ENCODE measurements at regions not wholly inside any gene's neighbourhood (a gene's known extent, or its start where the extent isn't known, plus 50 kb on each side); places are given as distances from the start of the nearest gene placed in this dataset.
"Not testable (repeated sequence)": the region's sequence is repeated elsewhere in the genome, so short reads cannot be mapped to it uniquely, and the experiment has no call there.

DNA sequence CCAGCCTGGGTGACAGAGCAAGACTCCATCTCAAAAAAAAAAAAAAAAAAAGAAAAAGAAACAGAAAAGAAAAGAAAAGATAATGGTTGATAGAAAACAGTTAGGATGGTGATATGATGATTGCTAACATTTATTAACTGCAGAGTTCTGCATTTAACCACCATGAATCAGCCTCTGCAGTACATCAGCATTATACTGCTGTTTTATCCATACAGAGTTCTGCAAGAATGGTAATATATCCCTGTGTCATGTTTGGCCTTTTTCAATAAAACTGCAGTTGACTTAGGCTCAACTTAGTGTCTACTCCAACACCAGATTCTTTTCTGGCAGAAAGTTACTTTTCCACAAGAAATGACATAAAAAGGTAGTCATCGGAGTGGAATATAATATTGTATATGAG lies 62.6 kb downstream of the DUSP6 start:
- DNase-seq (ENCODE audit: insufficient read length) (no peak), FAIRE-seq (no peak)
- no peak for TF ChIP-seq POLR2A (IDR thresholded peaks at IDR 0.05; ENCODE audit: low read depth, low read length)
- no peak for TF ChIP-seq TAF1 (IDR thresholded peaks at IDR 0.05; ENCODE audit: borderline replicate concordance, low read depth, low read length)
- TF ChIP-seq POLR2AphosphoS5 (IDR thresholded peaks at IDR 0.05; ENCODE audit: low read depth, low read length) = no peak

DNA sequence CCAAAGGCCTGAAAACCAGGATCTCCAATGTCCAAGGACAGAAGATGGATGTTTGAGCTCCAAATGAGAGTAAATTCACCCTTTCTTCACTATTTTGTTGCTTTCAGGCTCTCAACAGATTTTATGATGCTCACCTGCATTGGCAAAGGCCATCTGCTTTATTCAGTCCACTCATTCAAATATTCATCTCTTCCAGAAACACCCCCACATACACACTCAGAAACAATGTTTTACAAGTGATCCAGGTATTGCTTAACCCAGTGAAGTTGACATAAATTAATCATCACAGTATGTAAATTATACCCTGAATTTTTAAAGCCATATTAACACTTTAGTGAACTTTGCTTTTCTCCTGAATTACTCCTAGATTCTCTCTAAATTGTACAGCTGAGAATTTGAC lies 63.3 kb downstream of the DUSP6 start:
- DNase-seq (ENCODE audit: insufficient read length) = no peak
- no peak for FAIRE-seq
- no peak for TF ChIP-seq POLR2A (IDR thresholded peaks at IDR 0.05; ENCODE audit: low read depth, low read length)

DNA sequence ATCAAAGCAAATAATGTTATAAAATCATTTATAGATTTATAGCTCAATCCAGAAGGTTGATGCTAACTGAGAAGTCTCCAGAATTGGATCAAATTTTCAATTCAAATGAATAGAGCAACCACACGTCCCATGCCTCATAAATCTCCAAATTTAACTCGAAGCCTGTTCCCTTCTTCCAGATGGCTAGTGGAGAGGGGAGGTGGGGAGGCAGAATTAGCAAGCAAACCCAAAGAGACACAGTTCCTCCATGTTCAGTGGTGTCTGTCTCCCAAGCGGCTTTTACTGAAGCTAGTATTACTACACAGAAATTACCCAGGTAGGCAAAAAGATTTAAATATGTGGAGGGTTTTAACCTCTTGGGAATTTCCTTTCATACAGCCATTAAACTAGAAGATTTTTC lies 65.8 kb downstream of the DUSP6 start:
- no peak for TF ChIP-seq POLR2AphosphoS5 (IDR thresholded peaks at IDR 0.05; ENCODE audit: low read depth, low read length)
- no peak for TF ChIP-seq TAF1 (IDR thresholded peaks at IDR 0.05; ENCODE audit: borderline replicate concordance, low read depth, low read length)
- no peak for TF ChIP-seq POLR2A (IDR thresholded peaks at IDR 0.05; ENCODE audit: low read depth, low read length)
- FAIRE-seq (no peak), DNase-seq (ENCODE audit: insufficient read length) (no peak)

DNA sequence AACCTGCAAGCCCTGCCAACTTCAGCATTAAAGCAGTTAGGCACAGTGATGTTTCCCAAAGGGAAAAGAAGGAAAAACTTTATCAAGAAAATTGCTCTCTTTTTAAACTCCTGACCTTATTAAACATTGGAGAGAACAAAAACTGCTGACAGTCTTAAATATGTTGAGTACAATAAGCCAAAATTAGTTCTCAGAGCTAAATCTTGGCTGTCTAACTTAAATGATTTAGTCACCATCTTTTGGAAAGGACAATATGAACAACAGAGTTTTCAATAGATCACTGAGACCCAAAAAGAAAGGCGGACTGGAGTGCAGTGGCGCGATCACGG lies 70.8 kb downstream of the DUSP6 start:
- FAIRE-seq (no peak), DNase-seq (ENCODE audit: insufficient read length) (no peak)
- no peak for TF ChIP-seq POLR2A (IDR thresholded peaks at IDR 0.05; ENCODE audit: low read depth, low read length)
- no peak for TF ChIP-seq POLR2AphosphoS5 (IDR thresholded peaks at IDR 0.05; ENCODE audit: low read depth, low read length)
- no peak for TF ChIP-seq TAF1 (IDR thresholded peaks at IDR 0.05; ENCODE audit: borderline replicate concordance, low read depth, low read length)

DNA sequence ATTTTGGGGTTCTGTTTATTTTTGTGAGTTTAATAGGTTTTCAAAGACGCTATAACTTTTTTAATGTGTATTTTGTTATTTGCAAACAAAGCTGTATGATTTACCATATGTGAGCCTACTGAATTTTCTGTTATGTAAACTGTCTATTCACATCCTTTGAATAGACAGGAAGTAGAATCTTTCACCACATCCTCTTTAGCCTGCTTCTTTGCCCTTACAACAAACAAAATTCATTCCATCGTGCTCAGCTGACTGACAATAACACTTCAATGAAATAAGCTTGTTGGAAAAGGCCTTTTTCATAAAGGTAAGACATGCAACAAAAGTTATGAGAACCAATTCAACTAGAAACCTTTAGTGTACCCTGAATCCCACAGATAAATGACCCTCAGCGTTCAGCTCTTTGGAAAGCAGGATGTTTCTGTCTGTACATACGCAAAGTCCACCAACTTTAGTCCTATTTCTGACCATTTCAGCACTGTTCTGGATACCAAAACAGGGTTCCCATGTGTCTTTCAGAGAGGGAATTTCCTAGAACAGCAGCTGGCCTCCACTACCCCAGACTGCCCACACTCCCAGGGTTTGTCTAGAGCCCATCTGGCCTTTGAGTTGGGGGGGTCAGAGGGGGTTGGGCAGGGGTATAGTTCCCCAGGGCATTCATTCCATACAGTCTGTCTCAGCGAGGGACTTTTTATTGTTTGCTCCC lies 71.3 kb downstream of the DUSP6 start:
- no peak for FAIRE-seq
- TF ChIP-seq TAF1 (IDR thresholded peaks at IDR 0.05; ENCODE audit: borderline replicate concordance, low read depth, low read length) (no peak), POLR2A (IDR thresholded peaks at IDR 0.05; ENCODE audit: low read depth, low read length) (no peak), POLR2AphosphoS5 (IDR thresholded peaks at IDR 0.05; ENCODE audit: low read depth, low read length) (no peak)
- DNase-seq (ENCODE audit: insufficient read length) = no peak

DNA sequence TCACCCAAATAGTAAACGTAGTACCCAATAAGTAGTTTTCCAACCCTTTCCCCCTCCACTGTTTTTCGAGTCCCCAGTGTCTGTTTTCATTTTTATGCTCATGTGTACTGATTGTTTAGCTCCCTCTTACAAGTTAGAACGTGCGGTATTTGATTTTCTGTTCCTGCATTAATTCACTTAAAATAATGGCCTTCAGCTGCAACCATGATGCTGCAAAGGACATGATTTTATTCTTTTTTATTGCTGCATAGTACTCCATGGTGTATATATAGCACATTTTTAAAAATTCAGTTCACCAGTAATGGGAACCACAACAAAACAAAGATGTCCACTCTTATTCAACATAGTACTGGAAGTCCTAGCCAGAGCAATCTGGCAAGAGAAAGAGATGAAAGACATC lies 72.8 kb downstream of the DUSP6 start:
- FAIRE-seq (no peak), DNase-seq (ENCODE audit: insufficient read length) (no peak)
- no peak for TF ChIP-seq TAF1 (IDR thresholded peaks at IDR 0.05; ENCODE audit: borderline replicate concordance, low read depth, low read length)

DNA sequence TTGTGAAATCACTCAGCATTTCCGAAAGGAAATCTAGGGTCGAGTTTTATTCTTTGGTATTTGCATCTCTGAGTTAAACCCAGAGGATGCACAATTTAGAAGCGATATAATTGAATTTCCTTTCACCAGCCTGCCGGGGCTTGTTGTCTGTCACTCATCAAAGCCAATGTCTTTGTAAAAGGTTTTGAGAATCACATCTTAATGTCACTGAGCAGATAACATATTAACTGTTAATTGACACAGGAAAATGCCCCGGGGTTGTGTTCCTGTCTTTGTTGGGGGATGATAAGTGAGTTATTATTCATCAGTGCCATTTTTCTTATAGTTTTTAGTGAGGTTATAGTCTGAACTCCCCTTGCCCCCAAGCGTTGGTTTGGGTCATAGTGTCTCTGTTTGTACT lies 73.4 kb downstream of the DUSP6 start:
- DNase-seq (ENCODE audit: insufficient read length) (no peak), FAIRE-seq (no peak)

DNA sequence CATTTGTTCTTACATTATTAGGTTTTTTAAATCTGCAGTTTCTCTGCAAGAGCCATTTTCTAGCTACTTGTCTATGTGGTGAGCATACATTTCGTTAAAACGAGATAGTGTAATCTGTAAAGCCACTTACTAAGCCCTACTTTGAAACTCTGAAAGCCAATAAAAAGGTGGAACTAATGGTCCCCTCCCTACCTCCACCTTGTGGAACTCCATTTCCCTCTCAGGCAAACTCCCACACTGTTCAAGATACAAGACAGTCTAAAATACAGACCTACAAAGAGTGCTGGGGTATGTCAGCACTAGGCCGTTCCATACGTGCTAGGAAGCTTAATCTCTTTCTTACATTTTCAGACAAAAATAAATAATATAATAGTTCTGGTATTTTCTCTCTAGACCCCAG lies 74.1 kb downstream of the DUSP6 start:
- FAIRE-seq = no peak
- TF ChIP-seq POLR2A (IDR thresholded peaks at IDR 0.05; ENCODE audit: low read depth, low read length) (no peak), TAF1 (IDR thresholded peaks at IDR 0.05; ENCODE audit: borderline replicate concordance, low read depth, low read length) (no peak), POLR2AphosphoS5 (IDR thresholded peaks at IDR 0.05; ENCODE audit: low read depth, low read length) (no peak)
- DNase-seq (ENCODE audit: insufficient read length) = no peak

More for the DNA sequence above, 73.4 kb downstream of the DUSP6 start:
- TF ChIP-seq POLR2A (IDR thresholded peaks at IDR 0.05; ENCODE audit: low read depth, low read length) = no peak
- TF ChIP-seq TAF1 (IDR thresholded peaks at IDR 0.05; ENCODE audit: borderline replicate concordance, low read depth, low read length) = no peak
- no peak for TF ChIP-seq POLR2AphosphoS5 (IDR thresholded peaks at IDR 0.05; ENCODE audit: low read depth, low read length)

DNA sequence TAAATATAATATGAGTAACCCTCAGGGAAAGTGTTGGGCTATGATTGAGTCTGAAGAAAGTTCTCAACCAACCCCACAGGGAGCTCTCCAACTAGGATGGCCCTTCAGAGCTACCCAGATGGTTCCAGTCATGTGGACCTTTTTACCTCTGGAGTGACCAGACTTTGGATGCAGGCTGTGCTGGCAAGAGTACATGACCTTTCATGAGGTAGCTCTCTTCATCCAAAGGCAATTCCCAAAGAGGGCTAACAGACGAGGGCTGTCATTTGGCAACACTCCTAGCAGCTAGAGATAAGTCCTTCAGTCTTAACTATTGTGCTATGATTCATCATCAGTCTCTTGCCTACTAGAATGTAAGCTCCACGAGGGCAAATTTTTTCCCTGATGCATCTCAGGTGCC lies 75.4 kb downstream of the DUSP6 start:
- no peak for DNase-seq (ENCODE audit: insufficient read length)
- TF ChIP-seq POLR2AphosphoS5 (IDR thresholded peaks at IDR 0.05; ENCODE audit: low read depth, low read length) = no peak
- no peak for TF ChIP-seq TAF1 (IDR thresholded peaks at IDR 0.05; ENCODE audit: borderline replicate concordance, low read depth, low read length)
- TF ChIP-seq POLR2A (IDR thresholded peaks at IDR 0.05; ENCODE audit: low read depth, low read length) = no peak
- FAIRE-seq = no peak

DNA sequence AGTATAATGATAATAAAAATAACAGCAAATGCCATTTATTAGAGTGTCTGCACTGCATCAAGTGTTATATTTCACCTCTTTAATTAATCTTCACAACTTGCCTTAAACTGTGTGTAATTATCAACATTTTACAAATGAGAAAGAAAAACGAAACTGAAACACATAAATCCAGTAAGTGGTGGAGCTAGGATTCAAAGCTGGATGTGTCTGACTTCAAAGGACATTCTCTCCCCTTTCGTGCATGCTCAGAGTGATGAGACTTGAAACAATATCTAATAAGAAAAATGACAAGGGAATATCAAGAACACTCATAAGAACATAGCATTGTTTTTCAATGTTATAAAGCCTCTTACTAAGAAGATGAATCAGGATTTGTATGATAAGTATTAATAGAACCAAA lies 78.8 kb downstream of the DUSP6 start:
- no peak for TF ChIP-seq TAF1 (IDR thresholded peaks at IDR 0.05; ENCODE audit: borderline replicate concordance, low read depth, low read length)
- DNase-seq (ENCODE audit: insufficient read length) (no peak), FAIRE-seq (no peak)

DNA sequence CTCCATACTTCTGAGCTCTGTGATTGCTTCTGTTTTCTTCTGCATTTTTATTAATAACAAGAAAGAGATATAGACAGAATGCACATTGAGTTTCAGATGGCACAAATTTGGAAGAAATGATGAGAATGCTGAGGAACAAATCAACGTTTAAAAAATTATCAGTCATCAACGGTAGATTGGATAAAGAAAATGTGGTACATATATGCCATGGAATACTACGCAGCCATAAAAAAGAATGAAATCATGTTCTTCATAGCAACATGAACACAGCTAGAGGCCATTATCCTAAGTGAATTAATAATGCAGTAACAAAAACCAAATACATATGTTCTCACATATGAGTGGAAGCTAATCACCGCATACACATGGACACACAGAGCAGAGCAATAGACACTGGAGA lies 81.8 kb downstream of the DUSP6 start:
- no peak for FAIRE-seq
- no peak for TF ChIP-seq POLR2AphosphoS5 (IDR thresholded peaks at IDR 0.05; ENCODE audit: low read depth, low read length)
- no peak for DNase-seq (ENCODE audit: insufficient read length)

DNA sequence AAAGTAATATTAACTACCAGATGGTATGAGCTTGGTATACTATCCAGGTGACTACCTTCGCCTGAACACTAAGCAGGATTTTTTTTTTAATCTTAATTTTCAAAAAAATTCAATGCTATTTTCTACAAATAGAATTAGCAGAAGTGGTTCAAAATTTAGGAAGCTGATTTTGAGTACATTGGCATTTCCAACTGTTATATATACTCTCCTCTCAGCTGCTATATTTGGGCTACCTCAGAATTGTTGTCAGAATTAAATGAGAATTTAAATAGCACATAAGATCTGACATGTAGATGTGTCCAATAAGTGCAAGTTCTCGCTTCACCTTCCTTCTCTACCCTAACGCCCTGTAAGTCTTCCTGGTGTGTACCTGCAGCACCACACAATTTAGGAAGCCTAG lies 83.1 kb downstream of the DUSP6 start:
- TF ChIP-seq TAF1 (IDR thresholded peaks at IDR 0.05; ENCODE audit: borderline replicate concordance, low read depth, low read length) (no peak), POLR2A (IDR thresholded peaks at IDR 0.05; ENCODE audit: low read depth, low read length) (no peak)
- DNase-seq (ENCODE audit: insufficient read length) (no peak), FAIRE-seq (no peak)

DNA sequence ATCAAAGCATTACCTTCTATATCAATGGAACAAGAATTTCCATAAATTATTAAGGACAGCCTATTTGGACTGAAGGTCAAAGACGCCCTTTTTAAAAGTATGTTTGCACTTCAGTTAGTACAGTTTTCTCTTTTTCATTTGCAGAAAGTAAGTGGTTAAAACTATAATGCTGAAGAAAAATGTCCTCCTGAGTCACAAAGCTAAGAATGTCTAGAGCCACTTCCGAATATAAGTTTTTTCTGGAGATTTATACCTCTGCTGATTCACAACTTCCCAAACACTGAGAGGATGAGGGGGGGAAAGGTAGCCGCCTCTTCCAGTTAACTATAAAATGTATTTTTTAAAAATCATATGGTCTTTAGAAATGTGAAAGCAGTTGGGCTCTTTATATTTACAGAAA lies 84.9 kb downstream of the DUSP6 start:
- no peak for FAIRE-seq
- DNase-seq (ENCODE audit: insufficient read length) = no peak
- TF ChIP-seq POLR2A (IDR thresholded peaks at IDR 0.05; ENCODE audit: low read depth, low read length) (no peak), POLR2AphosphoS5 (IDR thresholded peaks at IDR 0.05; ENCODE audit: low read depth, low read length) (no peak), TAF1 (IDR thresholded peaks at IDR 0.05; ENCODE audit: borderline replicate concordance, low read depth, low read length) (no peak)

DNA sequence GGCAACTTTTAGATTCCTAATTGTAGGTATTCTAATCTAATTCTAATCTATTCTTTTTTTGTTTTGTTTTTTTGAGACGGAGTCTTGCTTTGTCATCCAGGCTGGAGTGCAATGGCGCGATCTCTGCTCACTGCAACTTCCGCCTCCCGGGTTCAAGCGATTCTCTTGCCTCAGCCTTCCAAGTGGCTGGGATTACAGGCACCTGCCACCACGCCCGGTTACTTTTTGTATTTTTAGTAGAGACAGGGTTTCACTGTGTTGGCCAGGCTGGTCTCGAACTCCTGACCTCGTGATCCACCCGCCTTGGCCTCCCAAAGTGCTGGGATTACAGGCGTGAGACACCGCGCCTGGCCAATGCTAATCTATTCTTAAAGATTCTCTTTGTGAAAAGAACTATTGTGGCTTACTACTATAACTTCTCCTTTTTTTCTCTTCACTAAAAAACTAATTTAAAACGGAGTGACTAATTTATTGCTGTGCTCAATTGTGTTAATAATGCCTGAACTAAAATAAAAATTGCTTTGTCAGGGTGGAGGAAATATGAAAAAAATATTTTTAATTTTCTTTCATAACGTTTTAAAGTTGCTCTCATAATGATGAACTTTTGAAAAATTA lies 85.6 kb downstream of the DUSP6 start:
- not testable (repeated sequence) for FAIRE-seq; DNase-seq (ENCODE audit: insufficient read length)

Measured in GM12892 (cell line).